ENCODE measurements at regions not wholly inside any gene's neighbourhood (a gene's known extent, or its start where the extent isn't known, plus 50 kb on each side); places are given as distances from the start of the nearest gene placed in this dataset.
A peak's percentile ranks its signal among the peaks of the same experiment; 100 is the strongest.

DNA sequence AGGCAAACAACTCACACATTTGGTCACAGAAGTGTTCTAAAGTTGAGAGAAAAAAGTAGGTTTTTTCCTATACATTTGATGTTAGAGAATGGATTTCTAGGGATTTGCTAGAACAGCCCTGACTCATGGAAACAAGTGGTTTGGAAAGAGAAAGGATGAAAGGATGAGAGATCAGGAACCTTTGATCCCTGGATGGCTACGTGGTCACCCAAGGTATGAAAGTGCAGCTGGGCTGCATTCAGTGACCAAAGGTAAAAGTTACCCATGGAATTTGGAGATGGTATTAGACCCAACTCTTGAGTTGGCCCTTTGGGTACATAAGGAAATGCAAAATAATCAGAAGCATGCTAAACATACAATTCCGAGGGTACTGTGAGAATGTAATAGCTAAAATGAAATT lies 61.3 kb upstream of the SPIN1 start:
- no peak overlapping the region for H3K4me3 ChIP-seq (replicated peaks in 1 of 3)
- no peaks in the 10 kb centered on the region for H3K27me3 ChIP-seq
- no peak for DNase-seq
- 92 to 94% methylated on average over 2 of the region's 2 CpGs for WGBS, 2 donors
- intact Hi-C loops (cut with DNase I) = no loop called here
- H3K9me3 ChIP-seq = no peaks in the 10 kb centered on the region
- no peaks in the 10 kb centered on the region for H3K4me1 ChIP-seq
- TF ChIP-seq CTCF (IDR thresholded peaks at IDR 0.05) (no peak), POLR2A (IDR thresholded peaks at IDR 0.05) (no peak)
- no peak overlapping the region for H3K27ac ChIP-seq
- no peaks in the 10 kb centered on the region for H3K36me3 ChIP-seq

- TF ChIP-seq POLR2A (IDR thresholded peaks at IDR 0.05) (no peak), CTCF (IDR thresholded peaks at IDR 0.05) (no peak)
- no peak overlapping the region for H3K27ac ChIP-seq
- no peaks in the 10 kb centered on the region for H3K27me3 ChIP-seq
- no peak for DNase-seq
- no peaks in the 10 kb centered on the region for H3K9me3 ChIP-seq
- no peaks in the 10 kb centered on the region for H3K36me3 ChIP-seq
- no peaks in the 10 kb centered on the region for H3K4me1 ChIP-seq
- intact Hi-C loops (cut with DNase I) = no loop called here
- WGBS, 2 donors = 85 to 89% methylated on average over 7 to 9 of the region's 9 CpGs
- no peak overlapping the region for H3K4me3 ChIP-seq (replicated peaks in 1 of 3)
Measured at GRCh38 chr9:88326015-88326414, 62.2 kb upstream of the SPIN1 start.

DNA sequence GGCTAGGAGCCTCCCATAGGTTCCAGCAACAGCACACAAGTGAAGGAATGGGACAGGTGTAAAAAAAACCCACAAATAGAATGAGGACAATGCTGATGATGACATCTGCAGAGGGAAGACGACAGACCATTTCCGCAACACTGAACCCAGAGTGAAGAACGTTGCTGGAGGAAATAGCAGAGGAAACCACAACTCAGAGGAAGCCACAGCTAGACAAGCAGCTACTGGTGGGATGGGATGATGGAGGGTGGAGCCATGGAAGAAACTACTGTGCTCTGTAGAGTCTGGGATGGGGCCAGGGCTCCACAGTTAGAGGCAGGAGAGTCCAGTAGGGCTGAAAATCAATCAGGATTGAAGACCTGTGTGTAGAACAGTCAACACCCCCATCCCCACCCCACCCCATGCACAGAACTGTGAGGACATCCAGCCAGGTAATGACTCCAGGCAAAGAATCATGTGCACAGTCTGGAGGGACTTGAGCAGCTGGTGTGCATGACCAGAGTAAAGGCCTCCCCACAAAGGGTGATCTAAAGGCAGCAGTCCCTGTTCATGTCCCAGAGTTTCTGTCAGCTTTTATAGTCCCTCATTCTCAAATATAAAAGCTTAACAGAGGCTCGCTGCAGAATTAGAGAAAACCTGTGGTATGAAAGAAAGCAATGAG lies 65.2 kb upstream of the SPIN1 start:
- H3K9me3 ChIP-seq = no peaks in the 10 kb centered on the region
- 61 to 69% methylated on average over 4 of the region's 4 CpGs for WGBS, 2 donors
- H3K4me1 ChIP-seq = no peaks in the 10 kb centered on the region
- H3K4me3 ChIP-seq (replicated peaks in 1 of 3) = no peak overlapping the region
- DNase-seq = peak in 1 of 2 donors; percentile 2
- no peaks in the 10 kb centered on the region for H3K36me3 ChIP-seq
- H3K27ac ChIP-seq = no peak overlapping the region
- TF ChIP-seq POLR2A (IDR thresholded peaks at IDR 0.05) (no peak), CTCF (IDR thresholded peaks at IDR 0.05) (no peak)
- H3K27me3 ChIP-seq = no peaks in the 10 kb centered on the region
- intact Hi-C loops (cut with DNase I) = no loop called here

DNA sequence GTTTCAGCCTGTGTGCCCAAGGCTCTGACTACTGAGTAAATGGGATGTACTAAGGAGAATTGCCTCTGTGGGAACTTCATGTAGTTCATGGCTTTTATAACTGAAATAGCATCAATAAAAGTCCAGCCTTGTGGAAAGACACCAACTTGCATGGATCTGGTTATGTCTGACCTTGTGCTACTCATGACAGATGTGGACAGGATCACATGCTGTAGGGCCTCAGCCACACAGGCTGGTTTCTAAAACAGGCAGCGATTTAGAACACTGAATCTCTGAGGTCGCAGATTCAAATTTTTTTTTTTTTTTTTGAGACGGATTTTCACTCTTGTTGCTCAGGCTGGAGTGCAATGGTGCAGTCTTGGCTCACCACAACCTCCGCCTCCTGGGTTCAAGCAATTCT lies 66.5 kb upstream of the SPIN1 start:
- H3K27ac ChIP-seq = no peak overlapping the region
- intact Hi-C loops (cut with DNase I) = no loop called here
- H3K9me3 ChIP-seq = no peaks in the 10 kb centered on the region
- H3K4me3 ChIP-seq (replicated peaks in 1 of 3) = no peak overlapping the region
- 89 to 93% methylated on average over 4 of the region's 4 CpGs for WGBS, 2 donors
- DNase-seq = no peak
- H3K4me1 ChIP-seq = no peaks in the 10 kb centered on the region
- TF ChIP-seq CTCF (IDR thresholded peaks at IDR 0.05) = no peak
- TF ChIP-seq POLR2A (IDR thresholded peaks at IDR 0.05) = no peak
- no peaks in the 10 kb centered on the region for H3K36me3 ChIP-seq
- H3K27me3 ChIP-seq = no peaks in the 10 kb centered on the region

DNA sequence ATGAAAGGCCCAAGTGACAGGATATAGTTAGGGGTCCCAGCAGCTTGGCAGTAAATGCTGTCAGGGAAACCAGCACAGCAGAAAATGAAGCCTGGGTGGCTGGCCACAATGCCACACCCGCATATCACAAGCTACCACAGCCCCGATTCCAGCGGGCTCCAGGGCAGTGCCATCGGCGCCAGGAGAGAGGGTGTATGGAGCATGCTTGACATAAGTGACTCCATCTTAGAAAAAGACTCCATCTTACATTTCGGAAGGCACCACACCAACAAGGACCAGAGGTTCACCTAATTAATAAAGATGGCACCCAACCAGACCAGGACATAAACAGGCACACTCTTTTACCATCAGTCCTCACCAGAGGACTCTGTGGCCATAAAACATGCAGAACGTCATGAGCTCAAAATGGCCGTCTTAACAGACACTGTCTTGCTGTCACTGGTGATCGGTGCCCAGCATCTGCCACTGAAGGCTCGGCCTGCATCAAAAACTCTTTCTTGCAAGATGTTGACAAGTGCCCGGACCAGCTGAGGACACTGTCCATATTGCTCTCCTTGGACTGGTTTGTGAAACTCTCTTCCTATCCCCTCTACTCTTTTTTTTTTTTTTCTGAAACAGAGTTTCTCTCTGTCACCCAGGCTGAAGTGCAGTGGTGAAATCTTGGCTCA lies 67.4 kb upstream of the SPIN1 start:
- no peak overlapping the region for H3K27ac ChIP-seq
- no peaks in the 10 kb centered on the region for H3K9me3 ChIP-seq
- no peak overlapping the region for H3K4me3 ChIP-seq (replicated peaks in 1 of 3)
- WGBS, 2 donors = 95 to 98% methylated on average over 11 of the region's 11 CpGs
- H3K27me3 ChIP-seq = no peaks in the 10 kb centered on the region
- H3K4me1 ChIP-seq = no peaks in the 10 kb centered on the region
- intact Hi-C loops (cut with DNase I) = no loop called here
- DNase-seq = no peak
- TF ChIP-seq POLR2A (IDR thresholded peaks at IDR 0.05) = no peak
- no peak for TF ChIP-seq CTCF (IDR thresholded peaks at IDR 0.05)
- no peaks in the 10 kb centered on the region for H3K36me3 ChIP-seq

Data from thyroid gland (tissue), 4 donors.